ENCODE measurements at regions not wholly inside any gene's neighbourhood (a gene's known extent, or its start where the extent isn't known, plus 50 kb on each side); places are given as distances from the start of the nearest gene placed in this dataset.

GRCh38 chr10:43943119-43943817 is 294.6 kb upstream of the ZNF32 start:
- DNase-seq (ENCODE audit: low read depth), result no peak
- TF ChIP-seq CTCF (IDR thresholded peaks at IDR 0.05; ENCODE audit: low read length, missing control alignments), result no peak
- H3K4me3 ChIP-seq (replicated peaks; ENCODE audit: low read depth, low read length), result no peak overlapping the region

GRCh38 chr10:43942096-43942850 is 293.6 kb upstream of the ZNF32 start:
- DNase-seq (ENCODE audit: low read depth), result no peak
- H3K4me3 ChIP-seq (replicated peaks; ENCODE audit: low read depth, low read length), result no peak overlapping the region
- no peak for TF ChIP-seq CTCF (IDR thresholded peaks at IDR 0.05; ENCODE audit: low read length, missing control alignments)

- no peak overlapping the region for H3K4me3 ChIP-seq (replicated peaks; ENCODE audit: low read depth, low read length)
- no peak for TF ChIP-seq CTCF (IDR thresholded peaks at IDR 0.05; ENCODE audit: low read length, missing control alignments)
- DNase-seq (ENCODE audit: low read depth), result no peak
These were observed 292.5 kb upstream of the ZNF32 start for GRCh38 chr10:43940898-43941837.

- peak; percentile 11 for DNase-seq (ENCODE audit: low read depth)
- TF ChIP-seq CTCF (IDR thresholded peaks at IDR 0.05; ENCODE audit: low read length, missing control alignments), result no peak
- no peak overlapping the region for H3K4me3 ChIP-seq (replicated peaks; ENCODE audit: low read depth, low read length)
These were observed 291.5 kb upstream of the ZNF32 start for GRCh38 chr10:43939939-43940820.

- DNase-seq (ENCODE audit: low read depth), result no peak
- TF ChIP-seq CTCF (IDR thresholded peaks at IDR 0.05; ENCODE audit: low read length, missing control alignments), result no peak
- H3K4me3 ChIP-seq (replicated peaks; ENCODE audit: low read depth, low read length), result no peak overlapping the region
These were observed 290.8 kb upstream of the ZNF32 start for GRCh38 chr10:43939389-43939938.

GRCh38 chr10:43938810-43939209 is 290.1 kb upstream of the ZNF32 start:
- no peak overlapping the region for H3K4me3 ChIP-seq (replicated peaks; ENCODE audit: low read depth, low read length)
- TF ChIP-seq CTCF (IDR thresholded peaks at IDR 0.05; ENCODE audit: low read length, missing control alignments), result no peak
- no peak for DNase-seq (ENCODE audit: low read depth)

Measured in fibroblast of pulmonary artery (primary cell).